B cell (primary cell): ENCODE measurements at regions not wholly inside any gene's neighbourhood (a gene's known extent, or its start where the extent isn't known, plus 50 kb on each side); places are given as distances from the start of the nearest gene placed in this dataset.

Source experiments
- ATAC-seq: fragments of 200-7000 bp; cut with Tn5 transposase; one replicate; pipeline ENCODE4 v1.10.0; 2021; ENCODE audit warnings: low read depth, mild to moderate bottlenecking, moderate number of reproducible peaks, moderate library complexity
- CTCF ChIA-PET: fragments of 350-600 bp; sonication (Branson Sonifier 250); formaldehyde crosslinking; loops from one replicate; lab custom pipeline; 2021; ENCODE audit warnings: antibody characterized with exemption, inconsistent platforms; lab: Charles Lee
- POLR2A ChIA-PET: fragments of 350-600 bp; sonication (Branson Sonifier 250); formaldehyde crosslinking; loops from one replicate; lab custom pipeline; 2021; ENCODE audit warnings: antibody characterized with exemption; lab: Charles Lee
- DNase-seq: peaks from one replicate; pipeline ENCODE4 v3.0.0; 2013
- H2AFZ ChIP-seq: 2 replicates; pipeline ENCODE4 v1.6.1; 2012; ENCODE audit warnings: mild to moderate bottlenecking, low read depth, low read length; ENCODE audit not compliant: insufficient read depth, poor library complexity, severe bottlenecking
- H3K27ac ChIP-seq, 2 donors: 1 replicate in 1 of 2; 2 replicates in 1 of 2; pipeline ENCODE4 v1.5.1; 2012 to 2013; ENCODE audit warnings: low read length in 2 of 2, mild to moderate bottlenecking in 2 of 2, moderate library complexity in 1 of 2
- H3K27me3 ChIP-seq, 4 experiments: fragments of 200-600 bp in 1 of 4; sonication (generic) in 1 of 4; replicated peaks in 1 of 4; 1 replicate in 2 of 4; 2 replicates in 2 of 4; pipeline versions ENCODE4 v1.6.1 to v1.7.0; 2013 to 2016; ENCODE audit warnings: low read length in 3 of 4, mild to moderate bottlenecking in 2 of 4, mixed read lengths in 1 of 4, moderate library complexity in 1 of 4; ENCODE audit not compliant: insufficient read depth in 4 of 4, control insufficient read depth in 3 of 4; ENCODE audit errors: control extremely low read depth in 1 of 4
- H3K36me3 ChIP-seq, 2 experiments: replicated peaks in 1 of 2; 1 replicate in 1 of 2; 2 replicates in 1 of 2; pipeline versions ENCODE4 v1.6.1 to v1.7.1; 2013; ENCODE audit warnings: low read length in 1 of 2; ENCODE audit not compliant: insufficient read depth in 2 of 2, control insufficient read depth in 1 of 2; ENCODE audit errors: control extremely low read depth in 1 of 2, extremely low read depth in 1 of 2
- H3K4me1 ChIP-seq, 2 donors: fragments of 200-600 bp in 1 of 2; sonication (generic) in 1 of 2; 1 replicate in 1 of 2; 2 replicates in 1 of 2; pipeline versions ENCODE4 v1.5.1 to v1.6.1; 2013 to 2017; ENCODE audit warnings: low read length in 2 of 2; ENCODE audit not compliant: control insufficient read depth in 2 of 2, insufficient read depth in 2 of 2
- H3K4me2 ChIP-seq: replicated peaks from 2 replicates; pipeline ENCODE3; 2012; ENCODE audit warnings: mild to moderate bottlenecking, low read depth, low read length; ENCODE audit not compliant: poor library complexity, severe bottlenecking
- H3K4me3 ChIP-seq, 5 experiments: fragments of 200-600 bp in 1 of 5; sonication (generic) in 1 of 5; 1 replicate in 3 of 5; 2 replicates in 2 of 5; pipeline versions ENCODE4 v1.5.1 to v1.7.0; 2011 to 2016; ENCODE audit warnings: low read length in 4 of 5, mild to moderate bottlenecking in 4 of 5, low read depth in 2 of 5, control low read depth in 1 of 5, moderate library complexity in 1 of 5; ENCODE audit not compliant: insufficient read depth in 1 of 5; ENCODE audit errors: control extremely low read depth in 1 of 5, extremely low read depth in 1 of 5
- H3K79me2 ChIP-seq: fragments of 200-600 bp; sonication (generic); one replicate; pipeline ENCODE4 v1.6.0; 2016; ENCODE audit warnings: low read length; ENCODE audit not compliant: control insufficient read depth, insufficient read depth
- H3K9ac ChIP-seq: fragments of 200-600 bp; sonication (generic); 2 replicates; pipeline ENCODE4 v1.6.1; 2017; ENCODE audit warnings: mild to moderate bottlenecking, low read length, moderate library complexity
- H3K9me3 ChIP-seq, 3 donors: one replicate each; pipeline versions ENCODE4 v1.6.1 to v1.7.1; 2013; ENCODE audit warnings: low read length in 2 of 3; ENCODE audit not compliant: control insufficient read depth in 2 of 3, insufficient read depth in 1 of 3; ENCODE audit errors: control extremely low read depth in 1 of 3
- H4K20me1 ChIP-seq: 2 replicates; pipeline ENCODE4 v1.6.0; 2012; ENCODE audit warnings: mild to moderate bottlenecking, low read length; ENCODE audit not compliant: insufficient read depth, control insufficient read depth, poor library complexity, severe bottlenecking
- H3K27ac Mint-ChIP-seq: one replicate; pipeline ENCODE4 v1.8.0; 2021; ENCODE audit warnings: mixed read lengths
- H3K27me3 Mint-ChIP-seq: one replicate; pipeline ENCODE4 v1.8.0; 2021; ENCODE audit warnings: mixed read lengths
- H3K4me1 Mint-ChIP-seq: one replicate; pipeline ENCODE4 v1.8.0; 2021; ENCODE audit warnings: mixed read lengths
- H3K4me3 Mint-ChIP-seq: one replicate; pipeline ENCODE4 v1.8.0; 2021; ENCODE audit warnings: mixed read lengths
- H3K9me3 Mint-ChIP-seq: one replicate; pipeline ENCODE4 v1.8.0; 2022; ENCODE audit warnings: mixed read lengths; ENCODE audit not compliant: insufficient read depth
- CTCF ChIP-seq: fragments of 200-600 bp; IDR thresholded peaks from one replicate; pipeline ENCODE4 v1.8.0; 2022; ENCODE audit warnings: antibody characterized with exemption, mild to moderate bottlenecking
- EZH2 ChIP-seq: IDR thresholded peaks from 2 replicates; pipeline ENCODE4 v1.6.1; 2012; ENCODE audit warnings: borderline replicate concordance, low read depth, mild to moderate bottlenecking, moderate library complexity, low read length; ENCODE audit not compliant: insufficient read depth, poor library complexity, severe bottlenecking
- WGBS: methylation state at CpG from one replicate; pipeline ENCODE4 v1.1.5; 2013; ENCODE audit warnings: missing lambda C conversion rate; ENCODE audit not compliant: insufficient coverage; 5-methylcytosine and 5-hydroxymethylcytosine counted together
- intact Hi-C: fragments of 100-400 bp; cut with micrococcal nuclease; formaldehyde crosslinking; loops from one replicate; pipeline ENCODE4 v1.10.0; 2022

- Histone ChIP-seq H3K9me3 (peaks cover 0 to 2% (median 0%) of the 10 kb centered on the region in 3 donors), H3K9ac (no peak overlapping the region), H3K27me3 (peaks cover 0 to 4% (median 0%) of the 10 kb centered on the region in 4 experiments), H4K20me1 (peaks cover 52% of the 10 kb centered on the region), H3K79me2 (peaks cover 70% of the 10 kb centered on the region), H3K4me1 (peaks cover 18 to 23% of the 10 kb centered on the region in 2 donors), H2AFZ (no peak overlapping the region), H3K36me3 (no peaks in the 10 kb centered on the region), H3K4me2 (no peak overlapping the region), H3K4me3 (no peak overlapping the region), H3K27ac (peak overlapping the region in 1 of 2 donors; percentile 41)
- intact Hi-C loops, result no loop called here
- Mint-ChIP-seq H3K27ac (peak overlapping the region; percentile 3), H3K4me3 (no peak overlapping the region), H3K27me3 (peaks cover 4% of the 10 kb centered on the region), H3K9me3 (no peaks in the 10 kb centered on the region), H3K4me1 (peaks cover 29% of the 10 kb centered on the region)
- TF ChIP-seq EZH2 (no peak), CTCF (no peak)
- 87% methylated on average over 12 of the region's 19 CpGs for WGBS
- POLR2A ChIA-PET, result no interaction called here
- CTCF ChIA-PET, result interaction anchor here (0.5 kb wide), 1 partner anchor 49 kb away, joined by 3 read pairs; no protein-coding TSS in a partner anchor
- no peak for DNase-seq
- ATAC-seq, result no peak
Observed at GRCh38 chr22:46067159-46068111, 82.9 kb upstream of the PPARA start.

DNA sequence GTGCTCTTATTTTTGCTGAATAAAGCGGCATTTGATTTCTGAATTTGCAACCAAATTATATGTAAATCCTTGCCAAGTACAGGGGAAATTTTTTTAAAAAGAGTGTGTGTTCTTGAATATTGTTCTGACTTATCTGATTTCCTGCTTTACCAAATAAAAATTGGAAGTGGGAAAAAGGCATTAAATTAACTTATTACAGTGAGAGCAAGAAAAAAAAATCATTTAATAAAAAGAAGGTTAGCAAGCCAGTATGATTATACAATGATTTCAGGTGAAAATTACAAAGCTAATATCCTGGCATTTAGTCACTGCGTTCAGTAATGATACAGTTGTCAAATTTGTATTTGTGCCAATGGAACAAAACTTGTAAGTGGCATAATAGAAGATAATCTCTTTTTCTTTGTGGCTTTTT lies 82.1 kb upstream of the PPARA start:
- Mint-ChIP-seq H3K9me3 (no peaks in the 10 kb centered on the region), H3K4me3 (no peak overlapping the region), H3K4me1 (peaks cover 34% of the 10 kb centered on the region), H3K27me3 (peaks cover 4% of the 10 kb centered on the region), H3K27ac (no peak overlapping the region)
- Histone ChIP-seq H3K9me3 (peaks cover 0 to 2% (median 0%) of the 10 kb centered on the region in 3 donors), H4K20me1 (peaks cover 52% of the 10 kb centered on the region), H3K36me3 (no peaks in the 10 kb centered on the region), H3K4me3 (no peak overlapping the region), H3K79me2 (peaks cover 66% of the 10 kb centered on the region), H3K27ac (no peak overlapping the region), H2AFZ (no peak overlapping the region), H3K9ac (no peak overlapping the region), H3K4me2 (no peak overlapping the region), H3K4me1 (peaks cover 22 to 29% of the 10 kb centered on the region in 2 donors), H3K27me3 (peaks cover 0 to 4% (median 0%) of the 10 kb centered on the region in 4 experiments)
- CTCF ChIA-PET, result no interaction called here
- no peak for ATAC-seq
- no CpG with 5 or more reads among the region's 2 CpGs for WGBS
- intact Hi-C loops, result no loop called here
- no peak for DNase-seq
- POLR2A ChIA-PET, result no interaction called here
- TF ChIP-seq EZH2 (no peak), CTCF (no peak)
